22Rv1 (cell line): ENCODE measurements at regions not wholly inside any gene's neighbourhood (a gene's known extent, or its start where the extent isn't known, plus 50 kb on each side); places are given as distances from the start of the nearest gene placed in this dataset.

Experiments used
- CTCF ChIP-seq: fragments of 450-650 bp; IDR thresholded peaks from 2 replicates; pipeline ENCODE4 v1.5.1; 2017; ENCODE audit warnings: mild to moderate bottlenecking
- ZFX ChIP-seq: fragments of 450-650 bp; IDR thresholded peaks from 2 replicates; pipeline ENCODE4 v1.6.1; 2017; ENCODE audit warnings: antibody characterized with exemption, borderline replicate concordance

DNA sequence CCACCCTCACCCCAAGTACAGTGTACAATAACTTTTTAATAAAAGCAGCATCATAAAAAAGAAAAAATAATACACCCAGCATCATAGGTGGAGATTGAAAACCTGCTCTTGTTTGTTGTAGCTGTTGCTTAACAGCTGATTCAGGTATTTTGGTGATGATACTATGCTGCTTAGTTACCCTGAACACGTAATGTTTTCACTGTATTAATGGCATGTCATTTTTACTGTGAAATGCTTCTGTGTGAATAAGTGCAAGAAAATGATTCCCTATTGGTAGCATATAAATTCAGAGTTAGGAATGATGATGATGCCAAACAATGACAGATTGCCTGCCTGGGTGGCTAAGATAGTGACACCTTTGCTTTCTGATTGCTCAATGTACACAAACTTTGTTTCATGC is 405.7 kb downstream of the HDGFL1 start:
- TF ChIP-seq CTCF (no peak), ZFX (no peak)
